PC-9 (cell line): ENCODE measurements at regions not wholly inside any gene's neighbourhood (a gene's known extent, or its start where the extent isn't known, plus 50 kb on each side); places are given as distances from the start of the nearest gene placed in this dataset.
A peak's percentile ranks its signal among the peaks of the same experiment; 100 is the strongest.

ENCODE experiments used
- BruUV-seq: library from RNA; stranded (reverse); fragments of 400-500 nt; replicated peaks from 2 replicates; lab custom pipeline; 2021; lab: Mats Ljungman, UMichigan
- CTCF ChIA-PET: fragments of 300-600 bp; sonication (Branson Sonifier 250); formaldehyde crosslinking; loops from one replicate; lab custom pipeline; 2022; ENCODE audit warnings: antibody characterized with exemption; lab: Charles Lee
- POLR2A ChIA-PET: fragments of 300-600 bp; sonication (Branson Sonifier 250); formaldehyde crosslinking; loops from one replicate; lab custom pipeline; 2022; ENCODE audit warnings: antibody characterized with exemption; ENCODE audit not compliant: unreplicated experiment; lab: Charles Lee
- DNase-seq, 2 experiments: peaks; one replicate each; pipeline versions ENCODE4 v3.0.0 to v3.0.0-alpha.2; 2015 to 2022; ENCODE audit warnings: mixed read lengths in 1 of 2
- H2AFZ ChIP-seq: fragments of 200-600 bp; sonication (generic); 2 replicates; pipeline ENCODE4 v1.8.1; 2017; ENCODE audit warnings: antibody characterized with exemption
- H3F3A ChIP-seq: fragments of 200-600 bp; sonication (generic); 2 replicates; pipeline ENCODE4 v1.8.1; 2017; ENCODE audit warnings: antibody characterized with exemption, mild to moderate bottlenecking, low read depth; ENCODE audit not compliant: insufficient read depth
- H3K27ac ChIP-seq: fragments of 200-600 bp; sonication (generic); 2 replicates; pipeline ENCODE4 v1.6.1; 2016; ENCODE audit warnings: mixed run types
- H3K27me3 ChIP-seq: fragments of 200-600 bp; sonication (generic); 2 replicates; pipeline ENCODE4 v1.6.1; 2016; ENCODE audit warnings: low read depth, mixed run types; ENCODE audit not compliant: insufficient read depth
- H3K36me3 ChIP-seq: fragments of 200-600 bp; sonication (generic); 2 replicates; pipeline ENCODE4 v1.6.1; 2016; ENCODE audit warnings: low read depth, mixed run types
- H3K4me1 ChIP-seq: fragments of 200-600 bp; sonication (generic); replicated peaks from 2 replicates; pipeline ENCODE4 v1.6.1; 2016; ENCODE audit warnings: mixed run types; ENCODE audit not compliant: insufficient read depth
- H3K4me2 ChIP-seq: fragments of 200-600 bp; sonication (generic); 2 replicates; pipeline ENCODE4 v1.6.1; 2017; ENCODE audit warnings: mixed run types
- H3K4me3 ChIP-seq: fragments of 200-600 bp; sonication (generic); 2 replicates; pipeline ENCODE4 v1.6.1; 2016; ENCODE audit warnings: mixed run types
- H3K79me2 ChIP-seq: fragments of 200-600 bp; sonication (generic); 2 replicates; pipeline ENCODE4 v1.6.1; 2017; ENCODE audit warnings: low read depth, mixed run types
- H3K9me2 ChIP-seq: fragments of 200-600 bp; sonication (generic); 2 replicates; pipeline ENCODE4 v1.8.1; 2017; ENCODE audit warnings: mild to moderate bottlenecking; ENCODE audit not compliant: insufficient read depth
- H3K9me3 ChIP-seq: fragments of 200-600 bp; sonication (generic); 2 replicates; pipeline ENCODE4 v1.8.1; 2016; ENCODE audit warnings: low read depth; ENCODE audit not compliant: insufficient read depth
- H4K20me1 ChIP-seq: fragments of 200-600 bp; sonication (generic); 2 replicates; pipeline ENCODE4 v1.8.1; 2017; ENCODE audit not compliant: insufficient read depth
- EZH2 ChIP-seq: fragments of 200-600 bp; sonication (generic); IDR thresholded peaks from 2 replicates; pipeline ENCODE4 v1.8.0; 2017; ENCODE audit warnings: antibody characterized with exemption, low read depth
- intact Hi-C: fragments of 100-400 bp; cut with micrococcal nuclease; formaldehyde crosslinking; loops from one replicate; pipeline ENCODE4 v1.10.0; 2022; ENCODE audit not compliant: unreplicated experiment
- TF ChIP-seq, protein P1 (sequence below): fragments of 200-600 bp; sonication (generic); conservative IDR thresholded peaks from 2 replicates; pipeline ENCODE4 v1.6.1; 2017; ENCODE audit warnings: mixed run types, antibody characterized with exemption, mild to moderate bottlenecking, moderate library complexity

DNA sequence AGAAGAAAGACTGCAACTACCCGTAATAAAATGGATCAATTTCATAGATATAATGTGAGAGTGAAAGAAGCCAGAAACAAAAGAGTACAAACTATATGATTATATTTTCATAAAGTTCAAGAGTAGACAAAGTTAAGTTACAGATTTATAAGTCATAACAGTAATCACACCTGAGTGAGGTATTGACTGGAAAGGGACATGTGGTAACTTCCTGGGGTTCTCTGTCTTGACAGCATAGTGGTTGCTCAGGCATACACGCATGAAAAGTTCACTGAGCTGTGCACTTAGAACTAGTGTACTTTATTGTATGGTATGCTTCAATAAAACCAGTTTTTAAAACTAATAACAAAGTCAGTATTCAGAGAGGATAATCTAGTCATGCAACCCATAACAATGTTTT, 653.6 kb downstream of the EPM2A start:
- H3K27me3 ChIP-seq, result no peaks in the 10 kb centered on the region
- H3K9me2 ChIP-seq, result 0 out of 2 replicates have a peak, but pooled peaks cover 5% of the 10 kb centered on the region
- TF ChIP-seq, protein P1, sequence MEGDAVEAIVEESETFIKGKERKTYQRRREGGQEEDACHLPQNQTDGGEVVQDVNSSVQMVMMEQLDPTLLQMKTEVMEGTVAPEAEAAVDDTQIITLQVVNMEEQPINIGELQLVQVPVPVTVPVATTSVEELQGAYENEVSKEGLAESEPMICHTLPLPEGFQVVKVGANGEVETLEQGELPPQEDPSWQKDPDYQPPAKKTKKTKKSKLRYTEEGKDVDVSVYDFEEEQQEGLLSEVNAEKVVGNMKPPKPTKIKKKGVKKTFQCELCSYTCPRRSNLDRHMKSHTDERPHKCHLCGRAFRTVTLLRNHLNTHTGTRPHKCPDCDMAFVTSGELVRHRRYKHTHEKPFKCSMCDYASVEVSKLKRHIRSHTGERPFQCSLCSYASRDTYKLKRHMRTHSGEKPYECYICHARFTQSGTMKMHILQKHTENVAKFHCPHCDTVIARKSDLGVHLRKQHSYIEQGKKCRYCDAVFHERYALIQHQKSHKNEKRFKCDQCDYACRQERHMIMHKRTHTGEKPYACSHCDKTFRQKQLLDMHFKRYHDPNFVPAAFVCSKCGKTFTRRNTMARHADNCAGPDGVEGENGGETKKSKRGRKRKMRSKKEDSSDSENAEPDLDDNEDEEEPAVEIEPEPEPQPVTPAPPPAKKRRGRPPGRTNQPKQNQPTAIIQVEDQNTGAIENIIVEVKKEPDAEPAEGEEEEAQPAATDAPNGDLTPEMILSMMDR, result no peak
- no peak for TF ChIP-seq EZH2
- H3K4me2 ChIP-seq, result no peak overlapping the region
- intact Hi-C loops, result no loop called here
- no peak overlapping the region for H3K4me3 ChIP-seq
- no peaks in the 10 kb centered on the region for H3K4me1 ChIP-seq
- no peaks in the 10 kb centered on the region for H3F3A ChIP-seq
- CTCF ChIA-PET, result no interaction called here
- no TSS peak for BruUV-seq
- no peak overlapping the region for H3K27ac ChIP-seq
- no peak for DNase-seq
- no peak overlapping the region for H2AFZ ChIP-seq
- no peaks in the 10 kb centered on the region for H4K20me1 ChIP-seq
- no peaks in the 10 kb centered on the region for H3K79me2 ChIP-seq
- no peaks in the 10 kb centered on the region for H3K36me3 ChIP-seq
- no peaks in the 10 kb centered on the region for H3K9me3 ChIP-seq
- POLR2A ChIA-PET, result no interaction called here

DNA sequence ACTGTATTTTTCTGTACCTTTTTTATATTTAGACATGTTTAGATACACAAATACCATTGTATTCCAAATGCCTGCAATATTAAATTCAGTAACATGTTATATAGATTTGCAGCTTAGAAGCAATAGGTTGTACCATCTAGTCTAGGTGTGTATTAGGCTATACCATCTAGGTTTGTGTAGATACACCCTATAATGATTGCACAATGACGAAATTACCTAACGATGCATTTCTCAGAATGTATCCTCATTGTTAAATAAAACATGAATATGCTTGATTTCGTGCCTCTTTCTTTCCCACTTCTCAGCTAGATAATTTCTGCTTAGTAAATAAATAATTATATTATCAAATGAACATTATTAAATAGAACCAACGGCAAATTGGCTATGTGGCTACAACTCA, 653.0 kb downstream of the EPM2A start:
- Histone ChIP-seq H3K9me2 (0 out of 2 replicates have a peak, but pooled peaks cover 5% of the 10 kb centered on the region), H3K27ac (no peak overlapping the region), H3F3A (no peaks in the 10 kb centered on the region), H3K4me3 (no peak overlapping the region), H3K27me3 (no peaks in the 10 kb centered on the region), H3K36me3 (no peaks in the 10 kb centered on the region), H3K9me3 (no peaks in the 10 kb centered on the region), H2AFZ (no peak overlapping the region), H3K4me2 (no peak overlapping the region), H3K79me2 (no peaks in the 10 kb centered on the region), H4K20me1 (no peaks in the 10 kb centered on the region), H3K4me1 (no peaks in the 10 kb centered on the region)
- no peak for DNase-seq
- intact Hi-C loops, result no loop called here
- no peak for TF ChIP-seq EZH2
- TF ChIP-seq, protein P1, result no peak
- ChIA-PET POLR2A (no interaction called here), CTCF (no interaction called here)
- no TSS peak for BruUV-seq

DNA sequence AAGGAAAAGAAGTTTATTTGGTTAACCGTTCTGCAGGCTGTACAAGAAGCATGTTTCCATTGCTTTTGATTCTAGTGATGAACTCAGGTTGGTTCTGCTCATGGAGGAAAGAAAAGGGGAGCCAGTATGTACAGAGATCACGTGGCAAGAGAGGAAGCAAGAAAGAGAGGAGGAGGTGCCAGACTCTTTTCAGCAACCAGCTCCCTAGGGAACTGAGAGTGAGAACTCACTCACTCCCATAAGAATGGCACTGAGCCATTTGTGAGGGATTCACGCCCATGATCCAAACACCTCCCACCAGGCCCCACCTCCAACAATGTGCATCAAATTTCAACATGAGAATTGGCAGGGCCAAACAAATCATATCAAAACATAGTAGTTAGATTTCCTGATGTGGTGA, 649.1 kb downstream of the EPM2A start:
- ChIA-PET CTCF (no interaction called here), POLR2A (no interaction called here)
- no peak for TF ChIP-seq EZH2
- TF ChIP-seq, protein P1, result no peak
- Histone ChIP-seq H3K4me2 (no peak overlapping the region), H3K9me2 (0 out of 2 replicates have a peak, but pooled peaks cover 5% of the 10 kb centered on the region), H3K4me1 (no peaks in the 10 kb centered on the region), H3K9me3 (no peaks in the 10 kb centered on the region), H2AFZ (no peak overlapping the region), H3K36me3 (no peaks in the 10 kb centered on the region), H3K27ac (no peak overlapping the region), H3K79me2 (no peaks in the 10 kb centered on the region), H3F3A (no peaks in the 10 kb centered on the region), H3K4me3 (no peak overlapping the region), H3K27me3 (no peaks in the 10 kb centered on the region), H4K20me1 (no peaks in the 10 kb centered on the region)
- intact Hi-C loops, result no loop called here
- DNase-seq, result peak in 1 of 2 experiments; percentile 1
- no TSS peak for BruUV-seq
